CD4-positive, alpha-beta T cell treated with Interleukin-21 for 1 hour (primary cell): ENCODE measurements at regions not wholly inside any gene's neighbourhood (a gene's known extent, or its start where the extent isn't known, plus 50 kb on each side); places are given as distances from the start of the nearest gene placed in this dataset.
A peak's percentile ranks its signal among the peaks of the same experiment; 100 is the strongest.

Experiments
- DNase-seq: peaks from one replicate; pipeline ENCODE4 v3.0.0-alpha.2; 2020

- no peak for DNase-seq
Measured at GRCh38 chr2:46239175-46239846, 57.9 kb upstream of the EPAS1 start.

- DNase-seq: peak; percentile 63
Measured at GRCh38 chr2:46239847-46240181, 57.4 kb upstream of the EPAS1 start.

- no peak for DNase-seq
Measured at GRCh38 chr2:46241344-46241743, 55.9 kb upstream of the EPAS1 start.

DNA sequence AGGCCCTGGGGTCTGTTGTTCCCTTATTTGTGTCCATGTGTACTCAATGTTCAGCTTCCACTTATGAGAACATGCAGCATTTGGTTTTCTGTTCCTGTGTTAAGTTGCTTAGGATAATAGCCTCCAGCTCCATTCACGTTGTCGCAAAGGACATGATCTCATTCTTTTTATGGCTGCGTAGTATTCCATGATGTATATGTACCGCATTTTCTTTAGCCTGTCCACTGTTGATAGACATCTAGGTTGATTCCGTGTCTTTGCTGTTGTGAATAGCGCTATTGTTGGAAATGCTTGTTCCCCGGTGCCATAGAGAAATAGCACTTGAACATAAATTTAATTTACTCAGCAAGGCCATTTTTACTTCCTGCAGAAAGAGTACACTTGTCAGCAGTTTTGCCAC lies 51.3 kb upstream of the EPAS1 start:
- no peak for DNase-seq

DNA sequence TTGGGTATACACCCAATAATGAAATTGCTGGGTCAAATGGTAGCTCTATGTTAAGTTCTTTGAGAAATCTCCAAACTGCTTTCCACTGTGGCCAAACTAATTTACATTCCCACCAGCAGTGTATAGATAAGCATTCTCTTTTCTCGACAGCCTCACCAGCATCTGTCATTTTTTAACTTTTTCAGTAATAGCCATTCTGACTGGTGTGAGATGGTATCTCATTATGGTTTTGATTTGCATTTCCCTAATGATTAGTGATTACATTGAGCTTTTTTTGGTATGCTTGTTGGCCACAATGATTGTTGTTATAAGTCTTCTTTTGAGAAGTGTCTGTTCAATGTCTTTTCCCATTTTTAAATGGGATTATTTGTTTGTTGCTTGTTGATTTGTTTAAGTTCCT lies 50.4 kb upstream of the EPAS1 start:
- DNase-seq: no peak
